MCF 10A (cell line): ENCODE measurements at regions not wholly inside any gene's neighbourhood (a gene's known extent, or its start where the extent isn't known, plus 50 kb on each side); places are given as distances from the start of the nearest gene placed in this dataset.
"Not testable (repeated sequence)": the region's sequence is repeated elsewhere in the genome, so short reads cannot be mapped to it uniquely, and the experiment has no call there.

Experiments used
- BruUV-seq: library from RNA; stranded (reverse); fragments of 400-500 nt; replicated peaks from 2 replicates; lab custom pipeline; 2021; lab: Mats Ljungman, UMichigan
- CTCF ChIA-PET: fragments of 300-600 bp; sonication (Branson Sonifier 250); formaldehyde crosslinking; extraction: SDS; loops from one replicate; lab custom pipeline; 2021; ENCODE audit warnings: antibody characterized with exemption, inconsistent platforms; lab: Yijun Ruan, JAX
- POLR2A ChIA-PET: fragments of 300-600, 350-650 bp; sonication (Branson Sonifier 250); formaldehyde crosslinking; extraction: SDS; loops from one replicate; lab custom pipeline; 2020; ENCODE audit warnings: antibody characterized with exemption, inconsistent platforms; lab: Yijun Ruan, JAX
- DNase-seq: peaks from one replicate; pipeline ENCODE4 v3.0.0-alpha.2; 2018; ENCODE audit not compliant: unreplicated experiment
- H3K27ac Mint-ChIP-seq: one replicate; pipeline ENCODE4 v1.8.0; 2022; ENCODE audit warnings: mild to moderate bottlenecking, low read depth, mixed read lengths; ENCODE audit not compliant: unreplicated experiment
- H3K27me3 Mint-ChIP-seq: one replicate; pipeline ENCODE4 v1.8.0; 2022; ENCODE audit warnings: mixed read lengths; ENCODE audit not compliant: insufficient read depth, unreplicated experiment
- H3K36me3 Mint-ChIP-seq: one replicate; pipeline ENCODE4 v1.8.0; 2022; ENCODE audit warnings: mild to moderate bottlenecking, moderate library complexity, mixed read lengths; ENCODE audit not compliant: insufficient read depth, unreplicated experiment
- H3K4me1 Mint-ChIP-seq: one replicate; pipeline ENCODE4 v1.8.0; 2022; ENCODE audit warnings: mixed read lengths; ENCODE audit not compliant: insufficient read depth, unreplicated experiment
- H3K4me3 Mint-ChIP-seq: one replicate; pipeline ENCODE4 v1.8.0; 2022; ENCODE audit warnings: mild to moderate bottlenecking, moderate library complexity, mixed read lengths; ENCODE audit not compliant: unreplicated experiment
- H3K9me3 Mint-ChIP-seq: one replicate; pipeline ENCODE4 v1.8.0; 2022; ENCODE audit warnings: mixed read lengths; ENCODE audit not compliant: unreplicated experiment
- CTCF ChIP-seq: fragments of 200-600 bp; IDR thresholded peaks from one replicate; pipeline ENCODE4 v1.8.0; 2022; ENCODE audit warnings: antibody characterized with exemption, mild to moderate bottlenecking; ENCODE audit not compliant: unreplicated experiment
- intact Hi-C: fragments of 100-400 bp; cut with micrococcal nuclease; formaldehyde crosslinking; loops from 2 replicates; pipeline ENCODE4 v1.14.1; 2022

GRCh38 chr13:87166348-87166747 is 504.8 kb upstream of the SLITRK5 start:
- Mint-ChIP-seq H3K9me3 (peaks cover 17% of the 10 kb centered on the region), H3K4me1 (no peaks in the 10 kb centered on the region), H3K36me3 (peaks cover 6% of the 10 kb centered on the region), H3K4me3 (no peak overlapping the region), H3K27me3 (no peaks in the 10 kb centered on the region), H3K27ac (no peak overlapping the region)
- intact Hi-C loops = no loop called here
- no peak for DNase-seq
- POLR2A ChIA-PET = no interaction called here
- no peak for TF ChIP-seq CTCF
- no TSS peak for BruUV-seq
- CTCF ChIA-PET = no interaction called here

GRCh38 chr13:87168390-87168789 is 502.8 kb upstream of the SLITRK5 start:
- intact Hi-C loops = no loop called here
- no peak for TF ChIP-seq CTCF
- Mint-ChIP-seq H3K4me3 (no peak overlapping the region), H3K27me3 (no peaks in the 10 kb centered on the region), H3K9me3 (peaks cover 7% of the 10 kb centered on the region), H3K36me3 (peaks cover 6% of the 10 kb centered on the region), H3K27ac (no peak overlapping the region), H3K4me1 (no peaks in the 10 kb centered on the region)
- BruUV-seq = no TSS peak
- CTCF ChIA-PET = interaction anchor here (0.6 kb wide), 2 partner anchors 88 to 95 kb away, joined by 3 read pairs; no protein-coding TSS in a partner anchor
- POLR2A ChIA-PET = no interaction called here
- DNase-seq = no peak

- DNase-seq = no peak
- Mint-ChIP-seq H3K36me3 (peaks cover 5% of the 10 kb centered on the region), H3K4me3 (no peak overlapping the region), H3K4me1 (no peaks in the 10 kb centered on the region), H3K9me3 (peaks cover 7% of the 10 kb centered on the region), H3K27me3 (no peaks in the 10 kb centered on the region), H3K27ac (no peak overlapping the region)
- ChIA-PET POLR2A (no interaction called here), CTCF (no interaction called here)
- intact Hi-C loops = no loop called here
- BruUV-seq = no TSS peak
- TF ChIP-seq CTCF = no peak
Measured at GRCh38 chr13:87169337-87169736, 501.8 kb upstream of the SLITRK5 start.

GRCh38 chr13:87172166-87172835 is 498.9 kb upstream of the SLITRK5 start:
- no TSS peak for BruUV-seq
- POLR2A ChIA-PET = no interaction called here
- Mint-ChIP-seq H3K36me3 (no peaks in the 10 kb centered on the region), H3K27ac (no peak overlapping the region), H3K4me1 (no peaks in the 10 kb centered on the region), H3K9me3 (no peaks in the 10 kb centered on the region), H3K4me3 (no peak overlapping the region), H3K27me3 (no peaks in the 10 kb centered on the region)
- CTCF ChIA-PET = interaction anchor here (0.7 kb wide), 1 partner anchor 67 kb away, joined by 3 read pairs; no protein-coding TSS in a partner anchor
- intact Hi-C loops = no loop called here
- no peak for TF ChIP-seq CTCF
- no peak for DNase-seq

GRCh38 chr13:87185138-87185537 is 486.0 kb upstream of the SLITRK5 start:
- DNase-seq, POLR2A ChIA-PET, H3K36me3 Mint-ChIP-seq, H3K27ac Mint-ChIP-seq, intact Hi-C loops, H3K9me3 Mint-ChIP-seq, H3K4me1 Mint-ChIP-seq, BruUV-seq, H3K4me3 Mint-ChIP-seq, H3K27me3 Mint-ChIP-seq: not testable (repeated sequence)
- CTCF ChIA-PET = interaction anchor here (0.6 kb wide), 1 partner anchor 1031 kb away, joined by 3 read pairs; no protein-coding TSS in a partner anchor

GRCh38 chr13:87186647-87187046 is 484.5 kb upstream of the SLITRK5 start:
- POLR2A ChIA-PET, H3K4me3 Mint-ChIP-seq, BruUV-seq, H3K9me3 Mint-ChIP-seq, H3K4me1 Mint-ChIP-seq, DNase-seq, H3K27ac Mint-ChIP-seq, H3K36me3 Mint-ChIP-seq, intact Hi-C loops, H3K27me3 Mint-ChIP-seq: not testable (repeated sequence)
- CTCF ChIA-PET = interaction anchor here (0.6 to 1.0 kb wide), 2 partner anchors 87 to 1391 kb away, joined by 3 to 4 read pairs; no protein-coding TSS in a partner anchor
